ENCODE measurements at regions not wholly inside any gene's neighbourhood (a gene's known extent, or its start where the extent isn't known, plus 50 kb on each side); places are given as distances from the start of the nearest gene placed in this dataset.

DNA sequence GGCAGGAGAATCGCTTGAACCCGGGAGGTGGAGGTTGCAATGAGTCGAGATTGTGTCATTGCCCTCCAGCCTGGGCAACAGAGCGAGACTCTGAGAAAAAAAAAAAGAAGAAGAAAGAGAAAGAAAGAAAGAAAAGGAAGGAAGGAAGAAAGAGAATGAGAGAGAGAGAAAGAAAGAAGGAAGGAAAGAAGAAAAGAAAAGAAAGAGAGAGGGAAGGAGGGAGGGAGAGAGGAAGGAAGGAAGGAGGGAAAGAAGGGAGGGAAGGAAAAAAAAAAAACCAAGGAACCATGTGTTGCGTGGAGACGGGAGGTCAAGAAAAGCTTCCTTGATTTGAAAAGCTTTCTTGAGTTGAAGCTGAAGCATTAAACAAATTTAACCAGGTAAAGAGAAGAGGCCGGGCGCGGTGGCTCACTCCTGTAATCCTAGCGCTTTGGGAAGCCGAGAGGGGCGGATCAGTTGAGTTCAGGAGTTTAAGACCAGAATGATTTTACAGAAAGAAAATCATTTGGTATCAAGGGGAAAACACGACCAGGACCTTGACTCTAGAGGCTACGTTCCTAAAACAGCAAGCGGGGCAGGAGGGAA is 90.5 kb upstream of the PRSS16 start:
- TF ChIP-seq, protein P1, sequence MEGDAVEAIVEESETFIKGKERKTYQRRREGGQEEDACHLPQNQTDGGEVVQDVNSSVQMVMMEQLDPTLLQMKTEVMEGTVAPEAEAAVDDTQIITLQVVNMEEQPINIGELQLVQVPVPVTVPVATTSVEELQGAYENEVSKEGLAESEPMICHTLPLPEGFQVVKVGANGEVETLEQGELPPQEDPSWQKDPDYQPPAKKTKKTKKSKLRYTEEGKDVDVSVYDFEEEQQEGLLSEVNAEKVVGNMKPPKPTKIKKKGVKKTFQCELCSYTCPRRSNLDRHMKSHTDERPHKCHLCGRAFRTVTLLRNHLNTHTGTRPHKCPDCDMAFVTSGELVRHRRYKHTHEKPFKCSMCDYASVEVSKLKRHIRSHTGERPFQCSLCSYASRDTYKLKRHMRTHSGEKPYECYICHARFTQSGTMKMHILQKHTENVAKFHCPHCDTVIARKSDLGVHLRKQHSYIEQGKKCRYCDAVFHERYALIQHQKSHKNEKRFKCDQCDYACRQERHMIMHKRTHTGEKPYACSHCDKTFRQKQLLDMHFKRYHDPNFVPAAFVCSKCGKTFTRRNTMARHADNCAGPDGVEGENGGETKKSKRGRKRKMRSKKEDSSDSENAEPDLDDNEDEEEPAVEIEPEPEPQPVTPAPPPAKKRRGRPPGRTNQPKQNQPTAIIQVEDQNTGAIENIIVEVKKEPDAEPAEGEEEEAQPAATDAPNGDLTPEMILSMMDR (IDR thresholded peaks at IDR 0.05): no peak
- no peak for TF ChIP-seq POLR2A (IDR thresholded peaks at IDR 0.05)

Measured in adrenal gland (tissue), 5 donors.